Dedifferentiated amniotic fluid mesenchymal stem cell (primary cell): ENCODE measurements at regions not wholly inside any gene's neighbourhood (a gene's known extent, or its start where the extent isn't known, plus 50 kb on each side); places are given as distances from the start of the nearest gene placed in this dataset.

Source experiments
- DNase-seq: peaks from one replicate; pipeline ENCODE4 v3.0.0-alpha.2; 2016; ENCODE audit errors: extremely low spot score

DNA sequence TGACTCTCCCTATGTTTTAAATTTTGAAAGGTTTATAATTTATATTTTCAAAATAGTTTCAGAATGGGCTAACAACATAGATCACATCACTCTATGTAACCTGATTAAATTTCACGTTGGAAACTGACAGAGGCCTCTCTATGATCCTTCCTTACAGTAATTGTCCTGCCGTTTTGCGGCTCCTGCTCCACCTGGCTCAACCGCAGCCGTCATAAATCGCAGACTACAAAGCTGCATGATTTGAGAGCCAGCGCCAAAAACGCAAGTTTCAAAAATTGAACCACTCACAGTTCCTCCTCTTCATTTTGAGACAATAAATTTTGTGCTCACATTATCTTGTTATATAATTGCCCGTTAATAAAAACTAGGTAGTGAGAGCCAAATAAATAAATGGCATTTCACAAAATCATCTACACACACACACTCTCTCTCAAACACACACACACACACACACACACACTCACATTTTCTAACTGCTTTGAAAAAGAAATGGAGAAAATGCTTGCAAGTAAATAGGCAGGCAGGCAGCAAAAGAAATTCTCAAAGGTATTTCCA lies 263.1 kb upstream of the PSMD7 start:
- no peak for DNase-seq

GRCh38 chr16:74031551-74031950 lies 265.1 kb upstream of the PSMD7 start:
- DNase-seq: no peak

DNA sequence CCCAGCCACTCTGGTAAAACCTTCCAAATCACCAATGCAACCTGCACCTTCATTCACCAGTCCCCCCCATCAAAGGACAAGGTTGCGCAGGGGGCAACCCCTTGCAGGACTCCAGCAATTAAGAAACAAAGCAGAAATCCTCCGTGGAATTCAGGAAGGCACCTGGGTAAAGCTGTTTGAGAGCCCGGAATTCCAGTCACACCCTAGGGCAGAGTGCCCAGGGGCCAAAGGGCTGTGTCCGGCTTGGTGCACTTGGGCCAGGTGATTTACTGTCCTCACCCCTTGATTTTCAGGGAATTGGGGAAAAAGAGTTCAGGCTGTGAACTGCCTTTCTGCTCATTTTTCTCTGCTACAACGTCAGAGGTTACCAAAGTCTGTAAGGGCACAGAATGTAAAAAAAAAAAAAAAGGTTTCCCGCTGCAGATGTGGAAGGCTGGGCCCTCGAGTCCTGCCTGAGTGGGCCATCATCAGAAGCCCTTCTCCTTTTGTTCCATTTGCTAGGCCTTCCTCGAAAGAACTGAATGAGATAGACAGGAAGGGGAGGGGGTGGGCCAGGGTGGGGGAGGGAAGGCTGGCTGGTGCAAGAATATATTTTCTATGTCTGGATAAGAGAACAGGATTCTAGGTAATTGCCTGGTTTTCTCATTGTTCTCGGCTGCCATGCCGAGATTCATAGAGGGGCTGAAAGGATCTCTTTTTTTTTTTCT lies 266.5 kb upstream of the PSMD7 start:
- DNase-seq: no peak

- no peak for DNase-seq
Observed at GRCh38 chr16:74029115-74029792, 267.4 kb upstream of the PSMD7 start.

DNA sequence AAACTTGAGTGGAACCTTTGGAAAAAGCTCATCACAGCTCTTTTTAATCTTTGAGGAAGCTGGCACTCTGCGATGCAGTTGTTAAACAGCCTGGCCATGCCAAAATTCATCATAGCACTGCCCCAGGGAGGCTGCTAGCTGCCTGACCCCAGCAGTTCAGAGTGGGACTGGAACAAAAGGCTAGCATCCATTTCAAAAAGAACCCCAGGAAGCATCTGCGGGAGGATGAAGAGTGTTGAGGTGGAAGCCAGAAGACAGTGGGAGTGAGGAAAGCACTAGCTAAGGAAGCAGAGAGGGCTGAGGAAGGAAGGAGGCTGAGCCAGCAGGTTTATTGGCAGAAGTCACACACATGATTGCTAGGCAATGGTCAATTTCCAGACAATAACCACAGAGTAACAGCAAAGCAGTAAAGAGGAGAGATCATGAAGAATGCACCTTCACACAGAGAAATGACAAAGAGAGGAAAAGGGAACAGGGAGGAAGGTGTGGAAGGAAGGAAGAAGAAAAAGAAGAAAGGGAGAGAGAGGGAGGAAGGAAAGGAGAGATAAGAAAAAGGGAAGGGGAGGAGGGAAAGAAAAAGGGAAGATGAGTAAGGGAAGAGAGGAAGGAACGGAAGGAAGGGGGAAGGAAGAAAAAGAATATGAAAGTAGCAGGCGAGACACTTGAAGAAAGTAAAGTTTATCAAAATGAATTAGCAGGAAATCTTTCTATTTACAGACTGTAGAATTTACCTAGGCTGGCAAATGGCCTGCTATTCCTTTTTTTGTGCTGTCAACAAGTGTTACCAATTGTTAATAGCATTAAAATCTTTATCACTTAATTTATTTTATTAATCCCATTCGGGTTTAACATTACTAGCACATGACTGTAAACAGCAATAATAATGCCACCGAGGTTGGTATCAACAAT lies 270.0 kb upstream of the PSMD7 start:
- no peak for DNase-seq

GRCh38 chr16:74024953-74025352 lies 271.7 kb upstream of the PSMD7 start:
- DNase-seq: no peak

GRCh38 chr16:74020095-74020670 lies 276.4 kb upstream of the PSMD7 start:
- no peak for DNase-seq

- no peak for DNase-seq
Observed at GRCh38 chr16:74019612-74020011, 277.0 kb upstream of the PSMD7 start.

DNA sequence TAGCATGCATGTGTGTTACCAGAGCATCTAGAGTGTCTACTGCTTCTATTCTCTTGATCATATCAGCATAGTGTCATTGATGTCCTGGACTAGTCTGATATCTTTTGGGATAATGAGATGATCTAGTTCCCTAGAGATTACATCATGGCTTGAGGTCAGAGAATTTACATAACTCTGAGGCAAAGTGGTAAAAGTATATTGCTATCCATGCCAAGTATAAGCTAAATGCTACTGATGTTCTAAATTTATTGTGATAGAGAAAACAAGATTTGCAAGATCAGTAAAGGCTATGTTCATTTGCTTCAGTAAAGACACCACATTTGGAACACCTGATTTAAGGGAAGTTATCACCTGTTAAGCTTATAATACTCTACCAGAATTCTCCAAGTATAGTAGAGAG lies 280.7 kb upstream of the PSMD7 start:
- DNase-seq: no peak

DNA sequence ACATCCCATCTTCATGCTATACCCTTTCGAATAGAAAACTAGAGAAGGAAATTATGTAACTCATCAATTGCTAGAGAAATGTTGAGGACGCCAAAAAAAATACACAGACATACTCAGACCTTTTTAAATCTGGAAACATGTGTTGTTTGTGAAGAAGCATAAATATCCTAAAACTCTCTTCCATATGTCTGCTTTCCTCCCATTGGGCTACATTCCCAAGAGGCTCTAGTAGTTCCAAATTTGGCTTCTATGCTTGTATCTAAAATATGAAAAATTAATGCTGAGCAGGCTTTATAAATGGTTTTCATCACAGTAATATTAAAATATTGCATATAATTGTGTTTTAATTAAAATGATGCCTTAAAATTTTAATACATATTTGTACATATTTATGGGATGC lies 297.9 kb upstream of the PSMD7 start:
- no peak for DNase-seq

DNA sequence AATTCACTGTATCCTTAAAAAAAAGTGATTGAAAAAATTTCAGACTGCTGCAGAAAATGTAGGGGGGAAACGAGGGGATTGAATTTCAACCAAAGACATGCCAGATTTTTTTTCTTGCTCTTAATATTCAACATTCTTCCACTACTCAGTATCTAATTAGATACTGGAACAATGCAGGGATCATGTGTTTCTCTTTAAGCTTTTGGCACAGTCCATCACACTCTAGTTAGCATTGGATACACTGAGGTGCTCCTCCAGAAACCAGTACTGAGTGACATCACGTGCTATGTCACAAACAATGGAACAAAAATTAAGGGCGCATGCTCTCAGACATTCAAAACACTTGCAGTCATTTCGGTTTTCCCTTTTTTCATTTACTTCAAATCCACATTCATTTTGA lies 298.6 kb upstream of the PSMD7 start:
- no peak for DNase-seq

DNA sequence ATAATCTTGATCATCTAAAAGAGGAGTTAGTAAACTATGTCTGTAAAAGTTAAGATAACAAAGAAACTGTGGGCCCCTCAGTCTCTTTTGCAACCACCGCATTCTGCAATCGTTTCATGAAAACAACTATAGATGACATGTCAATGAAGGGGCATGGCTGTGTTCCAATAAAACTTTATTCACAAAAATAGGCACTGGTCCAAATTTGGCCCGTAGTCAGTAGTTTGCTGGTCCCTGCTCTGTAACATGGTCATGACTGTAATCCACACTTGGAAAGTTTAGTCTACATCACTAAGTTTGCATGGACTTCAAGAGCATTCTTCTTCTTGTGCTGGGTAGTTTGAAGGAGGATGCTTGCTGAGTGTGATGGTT lies 299.3 kb upstream of the PSMD7 start:
- no peak for DNase-seq

GRCh38 chr16:73996624-73997339 lies 299.8 kb upstream of the PSMD7 start:
- DNase-seq: no peak

- DNase-seq: no peak
Observed at GRCh38 chr16:73993878-73994277, 302.7 kb upstream of the PSMD7 start.

DNA sequence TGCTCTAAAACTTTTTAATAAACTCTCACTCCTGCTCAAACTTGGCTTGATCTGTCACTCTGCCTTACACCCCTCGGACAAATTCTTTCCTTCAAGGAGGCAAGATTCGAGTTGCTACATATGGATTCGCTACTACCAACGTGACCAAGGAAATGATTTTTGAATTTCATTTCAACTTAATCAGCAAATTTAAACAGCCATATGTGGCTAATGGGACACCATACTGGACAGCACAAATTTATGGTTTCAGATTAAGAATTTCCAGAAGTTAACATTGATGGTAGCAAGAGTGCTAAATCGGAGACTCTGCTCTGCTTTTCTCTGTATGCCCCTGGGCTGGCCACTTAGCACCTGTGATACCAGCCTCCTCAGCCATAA lies 318.2 kb upstream of the PSMD7 start:
- DNase-seq: no peak

DNA sequence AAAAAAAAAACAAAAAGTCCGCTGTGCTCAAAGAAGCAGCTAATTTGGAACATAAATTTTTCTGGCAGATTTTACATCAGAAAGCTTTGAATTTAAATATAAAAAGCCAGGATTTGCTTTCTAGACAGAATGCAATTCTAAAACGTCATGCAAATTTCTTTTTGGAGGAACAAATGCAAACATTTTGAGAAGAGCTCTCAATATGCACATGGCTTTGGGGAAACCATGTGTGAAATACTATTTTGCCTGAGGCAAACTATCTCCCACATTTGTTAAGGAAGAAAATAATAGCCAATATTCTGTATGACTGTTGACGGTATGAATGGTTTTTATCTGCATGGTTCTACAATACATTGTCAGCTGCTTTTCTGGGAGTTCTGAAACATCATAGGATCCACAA lies 320.0 kb upstream of the PSMD7 start:
- no peak for DNase-seq

- DNase-seq: no peak
Observed at GRCh38 chr16:73973174-73973573, 323.4 kb upstream of the PSMD7 start.

DNA sequence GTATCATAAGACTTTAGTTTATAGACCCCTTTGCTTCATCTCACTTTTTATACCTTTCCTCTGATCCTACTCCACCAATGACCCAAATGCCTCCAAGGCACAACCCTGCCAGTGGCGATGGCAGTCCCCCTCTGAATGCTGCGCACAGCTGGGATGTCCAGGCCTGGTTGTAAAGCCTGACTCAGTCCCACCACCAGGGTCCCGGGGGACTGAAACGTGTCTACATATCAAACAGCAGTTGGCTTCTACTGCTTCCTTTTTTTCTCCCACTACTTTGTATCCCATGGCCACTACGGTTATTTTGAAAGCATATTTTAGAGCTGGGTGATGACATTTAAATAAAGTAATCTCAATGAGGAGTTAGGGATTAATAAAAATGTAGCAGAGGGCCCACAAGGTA lies 329.8 kb upstream of the PSMD7 start:
- no peak for DNase-seq

- no peak for DNase-seq
Observed at GRCh38 chr16:73965591-73965990, 331.0 kb upstream of the PSMD7 start.

- DNase-seq: peak; percentile 70
Observed at GRCh38 chr16:73956587-73957494, 339.8 kb upstream of the PSMD7 start.
